Liver (tissue), 8 donors: ENCODE measurements at regions not wholly inside any gene's neighbourhood (a gene's known extent, or its start where the extent isn't known, plus 50 kb on each side); places are given as distances from the start of the nearest gene placed in this dataset.

ENCODE experiments used
- DNase-seq: peaks from one replicate; pipeline ENCODE4 v3.0.0-alpha.2; 2017; ENCODE audit warnings: low spot score
- H3K27ac ChIP-seq, 2 donors: one replicate each; pipeline ENCODE4 v1.7.0; 2013; ENCODE audit warnings: inconsistent platforms in 2 of 2, low read length in 2 of 2, control low read depth in 1 of 2, low read depth in 1 of 2, mild to moderate bottlenecking in 1 of 2
- H3K27me3 ChIP-seq, 4 donors: one replicate each; pipeline versions ENCODE4 v1.6.1 to v1.7.0; 2013; ENCODE audit warnings: low read length in 3 of 4, inconsistent platforms in 1 of 4, mild to moderate bottlenecking in 1 of 4, moderate library complexity in 1 of 4; ENCODE audit not compliant: control insufficient read depth in 4 of 4, insufficient read depth in 4 of 4
- H3K36me3 ChIP-seq, 4 donors: one replicate each; pipeline versions ENCODE4 v1.6.1 to v1.7.0; 2013; ENCODE audit warnings: low read length in 3 of 4, mild to moderate bottlenecking in 3 of 4, low read depth in 1 of 4, moderate library complexity in 1 of 4; ENCODE audit not compliant: control insufficient read depth in 4 of 4, insufficient read depth in 3 of 4
- H3K4me1 ChIP-seq, 4 donors: one replicate each; pipeline versions ENCODE4 v1.6.1 to v1.7.0; 2013; ENCODE audit warnings: low read length in 3 of 4, mild to moderate bottlenecking in 3 of 4, moderate library complexity in 1 of 4; ENCODE audit not compliant: control insufficient read depth in 4 of 4, insufficient read depth in 4 of 4
- H3K4me3 ChIP-seq, 3 donors: one replicate each; pipeline versions ENCODE4 v1.6.1 to v1.7.0; 2013; ENCODE audit warnings: low read length in 3 of 3, control low read depth in 1 of 3, low read depth in 1 of 3, mild to moderate bottlenecking in 1 of 3
- H3K9ac ChIP-seq, 2 donors: one replicate each; pipeline ENCODE4 v1.7.0; 2013; ENCODE audit warnings: low read length in 2 of 2, mild to moderate bottlenecking in 2 of 2, moderate library complexity in 2 of 2, control low read depth in 1 of 2, low read depth in 1 of 2
- H3K9me3 ChIP-seq, 4 donors: one replicate each; pipeline versions ENCODE4 v1.6.1 to v1.7.0; 2013; ENCODE audit warnings: low read length in 3 of 4; ENCODE audit not compliant: control insufficient read depth in 4 of 4
- EGR1 ChIP-seq, 2 donors: IDR thresholded peaks; 2 replicates each; pipeline ENCODE4 v1.6.1; 2016 to 2018; ENCODE audit warnings: antibody characterized with exemption in 2 of 2, low read depth in 2 of 2
- FOXA1 ChIP-seq: IDR thresholded peaks from 2 replicates; pipeline ENCODE4 v1.6.1; 2016; ENCODE audit warnings: antibody characterized with exemption
- FOXA2 ChIP-seq: IDR thresholded peaks from 2 replicates; pipeline ENCODE4 v1.6.1; 2016; ENCODE audit warnings: antibody characterized with exemption
- GABPA ChIP-seq, 2 donors: IDR thresholded peaks in 1 of 2; conservative IDR thresholded peaks in 1 of 2; 2 replicates each; pipeline ENCODE4 v1.6.1; 2016; ENCODE audit warnings: antibody characterized with exemption in 2 of 2, mild to moderate bottlenecking in 1 of 2, moderate library complexity in 1 of 2
- HNF4A ChIP-seq, 2 donors: conservative IDR thresholded peaks; 2 replicates each; pipeline ENCODE4 v1.6.1; 2016; ENCODE audit warnings: antibody characterized with exemption in 2 of 2, mild to moderate bottlenecking in 2 of 2
- HNF4G ChIP-seq: IDR thresholded peaks from 2 replicates; pipeline ENCODE4 v1.6.1; 2016; ENCODE audit warnings: antibody characterized with exemption
- JUND ChIP-seq, 2 donors: IDR thresholded peaks; 2 replicates each; pipeline ENCODE4 v1.6.1; 2016; ENCODE audit warnings: antibody characterized with exemption in 2 of 2
- NR2F2 ChIP-seq: IDR thresholded peaks from 2 replicates; pipeline ENCODE4 v1.6.1; 2016; ENCODE audit warnings: antibody characterized with exemption
- RAD21 ChIP-seq, 2 donors: IDR thresholded peaks; 2 replicates each; pipeline ENCODE4 v1.6.1; 2016; ENCODE audit warnings: antibody characterized with exemption in 2 of 2, mild to moderate bottlenecking in 2 of 2
- RXRA ChIP-seq, 2 donors: IDR thresholded peaks; 2 replicates each; pipeline ENCODE4 v1.6.1; 2017 to 2018; ENCODE audit warnings: antibody characterized with exemption in 2 of 2, mild to moderate bottlenecking in 1 of 2
- SP1 ChIP-seq: IDR thresholded peaks from 2 replicates; pipeline ENCODE4 v1.6.1; 2018; ENCODE audit warnings: antibody characterized with exemption, mild to moderate bottlenecking
- TAF1 ChIP-seq: conservative IDR thresholded peaks from 2 replicates; pipeline ENCODE4 v1.6.1; 2016; ENCODE audit warnings: antibody characterized with exemption, mild to moderate bottlenecking
- YY1 ChIP-seq: IDR thresholded peaks from 2 replicates; pipeline ENCODE4 v1.6.1; 2016; ENCODE audit warnings: antibody characterized with exemption, mild to moderate bottlenecking
- WGBS: extraction: QIAGEN DNeasy Blood & Tissue Kit; methylation state at CpG from one replicate; pipeline ENCODE4 v1.1.7; 2013; 5-methylcytosine and 5-hydroxymethylcytosine counted together
- TF ChIP-seq, protein P1 (sequence below): IDR thresholded peaks from 2 replicates; pipeline ENCODE4 v1.6.1; 2016; ENCODE audit warnings: antibody characterized with exemption
- TF ChIP-seq, protein P2 (sequence below): fragments of 150-350 bp; IDR thresholded peaks from 2 replicates; pipeline ENCODE4 v1.5.1; 2017; ENCODE audit warnings: improper control_type of control experiment, low read depth, low read length; ENCODE audit not compliant: missing input control
- TF ChIP-seq, protein P3 (sequence below): IDR thresholded peaks from 2 replicates; pipeline ENCODE4 v1.6.1; 2016; ENCODE audit warnings: antibody characterized with exemption
- TF ChIP-seq, protein P4 (sequence below): IDR thresholded peaks from 2 replicates; pipeline ENCODE4 v1.6.1; 2016; ENCODE audit warnings: antibody characterized with exemption
- TF ChIP-seq, protein P5 (sequence below): IDR thresholded peaks from 2 replicates; pipeline ENCODE4 v1.6.1; 2016; ENCODE audit warnings: antibody characterized with exemption, mild to moderate bottlenecking
- donor health status: healthy.
- donor health status: healthy.
- donor health status: healthy.
- donor health status: healthy.
- donor health status: healthy.

DNA sequence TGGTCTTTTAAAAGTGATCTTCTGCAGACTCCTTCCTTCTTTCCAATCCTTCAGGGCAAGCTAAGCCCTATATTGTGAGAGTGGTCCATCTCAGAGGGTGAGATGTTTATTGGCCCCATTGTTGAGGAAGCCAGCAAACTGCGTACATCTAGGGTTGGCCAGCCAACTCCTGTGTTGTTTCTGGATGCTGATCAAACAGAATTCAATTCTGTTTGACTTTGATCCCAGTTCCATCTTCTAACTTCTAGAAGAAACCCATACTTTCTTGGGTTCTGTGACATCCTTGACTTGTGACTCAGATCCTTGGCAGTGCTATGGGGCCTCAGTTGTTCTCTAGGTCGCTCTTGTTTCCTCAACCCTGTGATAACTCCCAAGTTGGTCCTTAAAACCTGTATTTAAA, 116.2 kb downstream of the LSMEM1 start:
- H3K4me3 ChIP-seq, result no peak overlapping the region
- H3K27ac ChIP-seq, result no peak overlapping the region
- H3K27me3 ChIP-seq, result peaks cover 0 to 4% (median 0%) of the 10 kb centered on the region in 4 donors
- WGBS, result 51% methylated on average over 2 of the region's 2 CpGs
- no peaks in the 10 kb centered on the region for H3K36me3 ChIP-seq
- no peaks in the 10 kb centered on the region for H3K4me1 ChIP-seq
- DNase-seq, result no peak
- H3K9ac ChIP-seq, result no peak overlapping the region
- TF ChIP-seq TAF1 (no peak), FOXA2 (no peak), FOXA1 (no peak), HNF4A (conservative IDR thresholded peaks at IDR 0.05) (no peak), YY1 (no peak), HNF4G (no peak), GABPA (IDR thresholded peaks at IDR 0.05 in 1 of 2, conservative IDR thresholded peaks at IDR 0.05 in 1 of 2) (no peak), EGR1 (IDR thresholded peaks at IDR 0.05; ENCODE audit: low read depth in 2 of 2) (no peak)
- TF ChIP-seq, protein P1, sequence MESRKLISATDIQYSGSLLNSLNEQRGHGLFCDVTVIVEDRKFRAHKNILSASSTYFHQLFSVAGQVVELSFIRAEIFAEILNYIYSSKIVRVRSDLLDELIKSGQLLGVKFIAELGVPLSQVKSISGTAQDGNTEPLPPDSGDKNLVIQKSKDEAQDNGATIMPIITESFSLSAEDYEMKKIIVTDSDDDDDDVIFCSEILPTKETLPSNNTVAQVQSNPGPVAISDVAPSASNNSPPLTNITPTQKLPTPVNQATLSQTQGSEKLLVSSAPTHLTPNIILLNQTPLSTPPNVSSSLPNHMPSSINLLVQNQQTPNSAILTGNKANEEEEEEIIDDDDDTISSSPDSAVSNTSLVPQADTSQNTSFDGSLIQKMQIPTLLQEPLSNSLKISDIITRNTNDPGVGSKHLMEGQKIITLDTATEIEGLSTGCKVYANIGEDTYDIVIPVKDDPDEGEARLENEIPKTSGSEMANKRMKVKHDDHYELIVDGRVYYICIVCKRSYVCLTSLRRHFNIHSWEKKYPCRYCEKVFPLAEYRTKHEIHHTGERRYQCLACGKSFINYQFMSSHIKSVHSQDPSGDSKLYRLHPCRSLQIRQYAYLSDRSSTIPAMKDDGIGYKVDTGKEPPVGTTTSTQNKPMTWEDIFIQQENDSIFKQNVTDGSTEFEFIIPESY, result no peak
- no peaks in the 10 kb centered on the region for H3K9me3 ChIP-seq

DNA sequence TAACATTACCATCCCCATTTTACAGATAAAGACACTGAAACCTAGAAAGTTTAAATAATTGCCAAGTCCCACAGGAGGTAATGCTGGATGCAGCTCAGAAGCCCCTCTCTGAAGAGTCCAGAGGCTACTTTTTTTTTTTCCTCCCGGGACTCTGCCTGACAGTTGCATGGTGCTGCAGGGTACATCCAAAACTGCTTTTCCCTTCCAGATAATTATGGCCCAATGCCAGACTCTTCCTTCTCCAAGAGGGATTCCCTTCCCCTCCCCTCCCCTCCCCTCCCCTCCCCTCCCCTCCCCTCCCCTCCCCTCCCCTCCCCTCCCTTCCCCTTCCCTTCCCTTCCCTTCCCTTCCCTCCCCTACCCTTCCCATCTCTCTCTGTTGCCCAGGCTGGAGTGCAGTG, 122.9 kb downstream of the LSMEM1 start:
- Histone ChIP-seq H3K27ac (no peak overlapping the region), H3K9ac (no peak overlapping the region), H3K4me3 (no peak overlapping the region), H3K36me3 (no peaks in the 10 kb centered on the region), H3K9me3 (no peaks in the 10 kb centered on the region), H3K4me1 (no peaks in the 10 kb centered on the region), H3K27me3 (peaks cover 0 to 4% (median 0%) of the 10 kb centered on the region in 4 donors)
- no peak for TF ChIP-seq HNF4G
- TF ChIP-seq NR2F2, result no peak
- TF ChIP-seq TAF1, result no peak
- TF ChIP-seq, protein P2, sequence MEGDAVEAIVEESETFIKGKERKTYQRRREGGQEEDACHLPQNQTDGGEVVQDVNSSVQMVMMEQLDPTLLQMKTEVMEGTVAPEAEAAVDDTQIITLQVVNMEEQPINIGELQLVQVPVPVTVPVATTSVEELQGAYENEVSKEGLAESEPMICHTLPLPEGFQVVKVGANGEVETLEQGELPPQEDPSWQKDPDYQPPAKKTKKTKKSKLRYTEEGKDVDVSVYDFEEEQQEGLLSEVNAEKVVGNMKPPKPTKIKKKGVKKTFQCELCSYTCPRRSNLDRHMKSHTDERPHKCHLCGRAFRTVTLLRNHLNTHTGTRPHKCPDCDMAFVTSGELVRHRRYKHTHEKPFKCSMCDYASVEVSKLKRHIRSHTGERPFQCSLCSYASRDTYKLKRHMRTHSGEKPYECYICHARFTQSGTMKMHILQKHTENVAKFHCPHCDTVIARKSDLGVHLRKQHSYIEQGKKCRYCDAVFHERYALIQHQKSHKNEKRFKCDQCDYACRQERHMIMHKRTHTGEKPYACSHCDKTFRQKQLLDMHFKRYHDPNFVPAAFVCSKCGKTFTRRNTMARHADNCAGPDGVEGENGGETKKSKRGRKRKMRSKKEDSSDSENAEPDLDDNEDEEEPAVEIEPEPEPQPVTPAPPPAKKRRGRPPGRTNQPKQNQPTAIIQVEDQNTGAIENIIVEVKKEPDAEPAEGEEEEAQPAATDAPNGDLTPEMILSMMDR, result no peak
- TF ChIP-seq, protein P3, sequence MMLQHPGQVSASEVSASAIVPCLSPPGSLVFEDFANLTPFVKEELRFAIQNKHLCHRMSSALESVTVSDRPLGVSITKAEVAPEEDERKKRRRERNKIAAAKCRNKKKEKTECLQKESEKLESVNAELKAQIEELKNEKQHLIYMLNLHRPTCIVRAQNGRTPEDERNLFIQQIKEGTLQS, result no peak
- no peak for TF ChIP-seq FOXA2
- TF ChIP-seq, protein P1, result no peak
- TF ChIP-seq EGR1 (IDR thresholded peaks at IDR 0.05; ENCODE audit: low read depth in 2 of 2), result no peak
- no peak for TF ChIP-seq HNF4A (conservative IDR thresholded peaks at IDR 0.05)
- no peak for TF ChIP-seq GABPA (IDR thresholded peaks at IDR 0.05 in 1 of 2, conservative IDR thresholded peaks at IDR 0.05 in 1 of 2)
- no peak for TF ChIP-seq RAD21 (IDR thresholded peaks at IDR 0.05)
- TF ChIP-seq YY1, result no peak
- TF ChIP-seq FOXA1, result no peak
- TF ChIP-seq SP1, result no peak
- TF ChIP-seq, protein P4, sequence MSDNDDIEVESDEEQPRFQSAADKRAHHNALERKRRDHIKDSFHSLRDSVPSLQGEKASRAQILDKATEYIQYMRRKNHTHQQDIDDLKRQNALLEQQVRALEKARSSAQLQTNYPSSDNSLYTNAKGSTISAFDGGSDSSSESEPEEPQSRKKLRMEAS, result no peak
- no peak for TF ChIP-seq RXRA (IDR thresholded peaks at IDR 0.05)
- TF ChIP-seq, protein P5, sequence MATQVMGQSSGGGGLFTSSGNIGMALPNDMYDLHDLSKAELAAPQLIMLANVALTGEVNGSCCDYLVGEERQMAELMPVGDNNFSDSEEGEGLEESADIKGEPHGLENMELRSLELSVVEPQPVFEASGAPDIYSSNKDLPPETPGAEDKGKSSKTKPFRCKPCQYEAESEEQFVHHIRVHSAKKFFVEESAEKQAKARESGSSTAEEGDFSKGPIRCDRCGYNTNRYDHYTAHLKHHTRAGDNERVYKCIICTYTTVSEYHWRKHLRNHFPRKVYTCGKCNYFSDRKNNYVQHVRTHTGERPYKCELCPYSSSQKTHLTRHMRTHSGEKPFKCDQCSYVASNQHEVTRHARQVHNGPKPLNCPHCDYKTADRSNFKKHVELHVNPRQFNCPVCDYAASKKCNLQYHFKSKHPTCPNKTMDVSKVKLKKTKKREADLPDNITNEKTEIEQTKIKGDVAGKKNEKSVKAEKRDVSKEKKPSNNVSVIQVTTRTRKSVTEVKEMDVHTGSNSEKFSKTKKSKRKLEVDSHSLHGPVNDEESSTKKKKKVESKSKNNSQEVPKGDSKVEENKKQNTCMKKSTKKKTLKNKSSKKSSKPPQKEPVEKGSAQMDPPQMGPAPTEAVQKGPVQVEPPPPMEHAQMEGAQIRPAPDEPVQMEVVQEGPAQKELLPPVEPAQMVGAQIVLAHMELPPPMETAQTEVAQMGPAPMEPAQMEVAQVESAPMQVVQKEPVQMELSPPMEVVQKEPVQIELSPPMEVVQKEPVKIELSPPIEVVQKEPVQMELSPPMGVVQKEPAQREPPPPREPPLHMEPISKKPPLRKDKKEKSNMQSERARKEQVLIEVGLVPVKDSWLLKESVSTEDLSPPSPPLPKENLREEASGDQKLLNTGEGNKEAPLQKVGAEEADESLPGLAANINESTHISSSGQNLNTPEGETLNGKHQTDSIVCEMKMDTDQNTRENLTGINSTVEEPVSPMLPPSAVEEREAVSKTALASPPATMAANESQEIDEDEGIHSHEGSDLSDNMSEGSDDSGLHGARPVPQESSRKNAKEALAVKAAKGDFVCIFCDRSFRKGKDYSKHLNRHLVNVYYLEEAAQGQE, result no peak
- no peak for TF ChIP-seq JUND (IDR thresholded peaks at IDR 0.05)
- WGBS, result 85% methylated on average over 1 of the region's 1 CpG
- no peak for DNase-seq
